ENCODE measurements at regions not wholly inside any gene's neighbourhood (a gene's known extent, or its start where the extent isn't known, plus 50 kb on each side); places are given as distances from the start of the nearest gene placed in this dataset.

- TF ChIP-seq CTCF (IDR thresholded peaks at IDR 0.05) (no peak), EZH2 (IDR thresholded peaks at IDR 0.05; ENCODE audit: borderline replicate concordance, insufficient read depth, low read depth, low read length, poor library complexity, severe bottlenecking) (no peak)
Observed at GRCh38 chr4:125382995-125383394, 68.2 kb downstream of the FAT4 start.

Measured in B cell (primary cell).